ENCODE measurements at regions not wholly inside any gene's neighbourhood (a gene's known extent, or its start where the extent isn't known, plus 50 kb on each side); places are given as distances from the start of the nearest gene placed in this dataset.

- H2AK5ac ChIP-seq (ENCODE audit: low read depth, low read length), result no peak overlapping the region
- H3K14ac ChIP-seq (ENCODE audit: insufficient read length), result no peak overlapping the region
- H3K18ac ChIP-seq (ENCODE audit: extremely low read depth, low read length), result no peak overlapping the region
- H2BK20ac ChIP-seq (ENCODE audit: low read length), result no peak overlapping the region
- ChIA-PET POLR2A (ENCODE audit: partially characterized antibody) (no interaction called here), CTCF (ENCODE audit: partially characterized antibody) (interaction anchor here (0.6 kb wide), 1 partner anchor 15 kb away, joined by 3 read pairs; no protein-coding TSS in a partner anchor)
- no peaks in the 10 kb centered on the region for H3K23me2 ChIP-seq (ENCODE audit: low read depth, low read length)
- no peaks in the 10 kb centered on the region for H3K4me1 ChIP-seq (replicated peaks in 1 of 4; ENCODE audit: control insufficient read depth in 3 of 4, insufficient read depth in 4 of 4, low read length in 3 of 4)
- H4K20me1 ChIP-seq (replicated peaks in 1 of 2; ENCODE audit: control insufficient read depth in 1 of 2, insufficient read depth in 2 of 2, low read length in 2 of 2), result no peaks in the 10 kb centered on the region
- FAIRE-seq, result no peak
- no peak overlapping the region for H3K27ac ChIP-seq (ENCODE audit: low read depth, low read length)
- no peaks in the 10 kb centered on the region for H3K9me3 ChIP-seq (ENCODE audit: insufficient read depth in 2 of 2, low read depth in 1 of 2, low read length in 1 of 2)
- no peak overlapping the region for H2BK12ac ChIP-seq (ENCODE audit: low read depth, low read length)
- no peak for DNase-seq (ENCODE audit: low read depth in 1 of 2, low spot score in 2 of 2)
- no peak overlapping the region for H3K9ac ChIP-seq (replicated peaks in 1 of 4; ENCODE audit: extremely low read depth in 1 of 4, low read depth in 3 of 4, low read length in 3 of 4)
- no peak overlapping the region for H2BK15ac ChIP-seq (ENCODE audit: low read length)
- H3K36me3 ChIP-seq (ENCODE audit: control insufficient read depth in 2 of 4, insufficient read depth in 4 of 4, low read length in 3 of 4), result no peaks in the 10 kb centered on the region
- no peak overlapping the region for H2BK5ac ChIP-seq (ENCODE audit: low read depth, low read length)
- no peak overlapping the region for H3K4ac ChIP-seq (replicated peaks; ENCODE audit: insufficient read length, low read depth, low read length)
- H3K56ac ChIP-seq (replicated peaks; ENCODE audit: insufficient read length, low read depth, low read length), result no peak overlapping the region
- 84% methylated on average over 1 of the region's 1 CpG; no CpG with 5 or more reads in 1 of the 2 experiments for whole genome bisulfite sequencing, 2 experiments (ENCODE audit: extremely low coverage in 1 of 2, insufficient coverage in 1 of 2, insufficient read length in 1 of 2, insufficient replicate concordance in 2 of 2, low coverage in 1 of 2, low lambda C conversion rate in 2 of 2, missing lambda C conversion rate in 1 of 2)
- no peak overlapping the region for H2AFZ ChIP-seq (ENCODE audit: low read length)
- no peaks in the 10 kb centered on the region for H3K79me2 ChIP-seq (ENCODE audit: control insufficient read depth in 1 of 2, insufficient read depth in 2 of 2, low read length in 2 of 2)
- no peaks in the 10 kb centered on the region for H3K79me1 ChIP-seq (ENCODE audit: low read depth, low read length)
- no peak overlapping the region for H4K8ac ChIP-seq (ENCODE audit: extremely low read depth, insufficient read depth, low read length)
- H3K4me2 ChIP-seq (ENCODE audit: insufficient read depth in 1 of 2, low read depth in 2 of 2, low read length in 2 of 2), result no peak overlapping the region
- no peak overlapping the region for H3K4me3 ChIP-seq (ENCODE audit: extremely low read depth in 1 of 4, insufficient read depth in 2 of 4, low read depth in 3 of 4, low read length in 4 of 4)
- H3K27me3 ChIP-seq (replicated peaks in 1 of 4; ENCODE audit: control insufficient read depth in 3 of 4, extremely low read depth in 1 of 4, insufficient read depth in 3 of 4, low read length in 3 of 4), result peaks cover 0 to 1% (median 0%) of the 10 kb centered on the region in 4 experiments; a peak in 1 of 7 replicates
- H2BK120ac ChIP-seq (replicated peaks; ENCODE audit: low read depth, low read length), result no peak overlapping the region
- no peak overlapping the region for H3K23ac ChIP-seq (ENCODE audit: insufficient read length)
- no peak overlapping the region for H4K91ac ChIP-seq (replicated peaks; ENCODE audit: insufficient read length, low read length)
- no peak overlapping the region for H4K5ac ChIP-seq (ENCODE audit: insufficient read length, low read depth, low read length)
- TF ChIP-seq NANOG (IDR thresholded peaks at IDR 0.05; ENCODE audit: insufficient read depth, low read depth, low read length, poor library complexity, severe bottlenecking) (no peak), HDAC6 (IDR thresholded peaks at IDR 0.05; ENCODE audit: low read depth, low read length) (no peak), KDM5A (IDR thresholded peaks at IDR 0.05; ENCODE audit: low read length) (no peak), POLR2AphosphoS5 (IDR thresholded peaks at IDR 0.05; ENCODE audit: low read depth, low read length) (no peak), SIRT6 (IDR thresholded peaks at IDR 0.05; ENCODE audit: low read length) (no peak), TEAD4 (IDR thresholded peaks at IDR 0.05; ENCODE audit: low read depth, low read length) (no peak), SAP30 (IDR thresholded peaks at IDR 0.05; ENCODE audit: insufficient read depth, insufficient replicate concordance, low read length) (no peak), EZH2 (IDR thresholded peaks at IDR 0.05; ENCODE audit: low read depth, low read length, severe bottlenecking) (no peak)
- TF ChIP-seq, protein P1, sequence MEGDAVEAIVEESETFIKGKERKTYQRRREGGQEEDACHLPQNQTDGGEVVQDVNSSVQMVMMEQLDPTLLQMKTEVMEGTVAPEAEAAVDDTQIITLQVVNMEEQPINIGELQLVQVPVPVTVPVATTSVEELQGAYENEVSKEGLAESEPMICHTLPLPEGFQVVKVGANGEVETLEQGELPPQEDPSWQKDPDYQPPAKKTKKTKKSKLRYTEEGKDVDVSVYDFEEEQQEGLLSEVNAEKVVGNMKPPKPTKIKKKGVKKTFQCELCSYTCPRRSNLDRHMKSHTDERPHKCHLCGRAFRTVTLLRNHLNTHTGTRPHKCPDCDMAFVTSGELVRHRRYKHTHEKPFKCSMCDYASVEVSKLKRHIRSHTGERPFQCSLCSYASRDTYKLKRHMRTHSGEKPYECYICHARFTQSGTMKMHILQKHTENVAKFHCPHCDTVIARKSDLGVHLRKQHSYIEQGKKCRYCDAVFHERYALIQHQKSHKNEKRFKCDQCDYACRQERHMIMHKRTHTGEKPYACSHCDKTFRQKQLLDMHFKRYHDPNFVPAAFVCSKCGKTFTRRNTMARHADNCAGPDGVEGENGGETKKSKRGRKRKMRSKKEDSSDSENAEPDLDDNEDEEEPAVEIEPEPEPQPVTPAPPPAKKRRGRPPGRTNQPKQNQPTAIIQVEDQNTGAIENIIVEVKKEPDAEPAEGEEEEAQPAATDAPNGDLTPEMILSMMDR (IDR thresholded peaks at IDR 0.05; ENCODE audit: control extremely low read depth in 1 of 3, insufficient read depth in 1 of 3, low read depth in 1 of 3, low read length in 3 of 3), result no peak
Observed at GRCh38 chr5:51028394-51028793, 354.9 kb upstream of the ISL1 start.

Data from H1 (cell line).